HepG2 (cell line): ENCODE measurements at regions not wholly inside any gene's neighbourhood (a gene's known extent, or its start where the extent isn't known, plus 50 kb on each side); places are given as distances from the start of the nearest gene placed in this dataset.

Source experiments
- ATAC-seq: fragments of 200-7000 bp; cut with Tn5 transposase; 3 replicates; pipeline ENCODE4 v1.9.1; 2020; ENCODE audit warnings: mild to moderate bottlenecking, moderate library complexity
- BruUV-seq: library from RNA; stranded (reverse); fragments of 400-500 nt; replicated peaks from 2 replicates; lab custom pipeline; 2021; lab: Mats Ljungman, UMichigan
- CTCF ChIA-PET: fragments of 300-600 bp; formaldehyde crosslinking; extraction: SDS; loops from one replicate; lab custom pipeline; 2021; ENCODE audit warnings: low total read pairs, inconsistent platforms, low intra/inter-chr PET ratio; lab: Yijun Ruan, JAX
- POLR2A ChIA-PET: fragments of 350-600 bp; sonication (Branson Sonifier 250); formaldehyde crosslinking; loops from one replicate; lab custom pipeline; 2020; ENCODE audit warnings: antibody characterized with exemption, inconsistent platforms; lab: Yijun Ruan, JAX
- DNase-seq: peaks from one replicate; pipeline ENCODE4 v3.0.0-alpha.2; 2015; ENCODE audit warnings: low spot score
- FAIRE-seq: peaks from 3 replicates; lab custom pipeline; 2011; peaks lifted over from hg19 to GRCh38; lab: Jason Lieb, UNC
- H2AFZ ChIP-seq: one replicate; pipeline ENCODE4 v1.6.1; 2011; ENCODE audit warnings: low read length, inconsistent platforms
- H3K27ac ChIP-seq: fragments of 300-600 bp; 3 replicates; pipeline ENCODE4 v1.8.0; 2011; ENCODE audit warnings: mixed run types, mild to moderate bottlenecking, mixed read lengths, low read length, inconsistent platforms; ENCODE audit not compliant: insufficient read depth; ENCODE audit errors: extremely low read length
- H3K27me3 ChIP-seq, 2 experiments: fragments of 200-600 bp in 1 of 2; 2 replicates in 1 of 2; 3 replicates in 1 of 2; pipeline versions ENCODE4 v1.6.0 to v1.8.0; 2011; ENCODE audit warnings: low read length in 2 of 2, mild to moderate bottlenecking in 2 of 2, moderate library complexity in 2 of 2, inconsistent platforms in 1 of 2; ENCODE audit not compliant: insufficient read depth in 2 of 2, control insufficient read depth in 1 of 2
- H3K36me3 ChIP-seq, 2 experiments: fragments of 200-600 bp in 1 of 2; replicated peaks in 1 of 2; 2 replicates in 1 of 2; 3 replicates in 1 of 2; pipeline versions ENCODE4 v1.5.1 to v1.8.0; 2011; ENCODE audit warnings: low read length in 2 of 2, inconsistent platforms in 1 of 2; ENCODE audit not compliant: insufficient read depth in 2 of 2, control insufficient read depth in 1 of 2
- H3K4me1 ChIP-seq: 2 replicates; pipeline ENCODE4 v1.5.1; 2012; ENCODE audit warnings: low read length, inconsistent platforms; ENCODE audit not compliant: insufficient read depth
- H3K4me2 ChIP-seq: 2 replicates; pipeline ENCODE4 v1.6.0; 2011; ENCODE audit warnings: low read depth, low read length, inconsistent platforms
- H3K4me3 ChIP-seq, 3 experiments: fragments of 200-600 bp in 1 of 3; sonication (generic), shearing (Covaris generic) in 1 of 3; replicated peaks in 1 of 3; 2 replicates each; pipeline ENCODE4 v1.5.1; 2011 to 2016; ENCODE audit warnings: low read length in 3 of 3, inconsistent platforms in 2 of 3, low read depth in 2 of 3, mild to moderate bottlenecking in 2 of 3, control low read depth in 1 of 3, mixed read lengths in 1 of 3; ENCODE audit not compliant: insufficient read depth in 1 of 3
- H3K79me2 ChIP-seq: one replicate; pipeline ENCODE4 v1.6.1; 2011; ENCODE audit warnings: low read length, inconsistent platforms; ENCODE audit not compliant: insufficient read depth
- H3K9ac ChIP-seq: 2 replicates; pipeline ENCODE4 v1.6.0; 2011; ENCODE audit warnings: mild to moderate bottlenecking, low read depth, low read length, inconsistent platforms; ENCODE audit not compliant: insufficient read depth
- H3K9me3 ChIP-seq: 2 replicates; pipeline ENCODE4 v1.5.1; 2012; ENCODE audit warnings: mild to moderate bottlenecking, low read length
- H4K20me1 ChIP-seq: 2 replicates; pipeline ENCODE4 v1.6.0; 2011; ENCODE audit warnings: inconsistent platforms, mild to moderate bottlenecking, low read length, moderate library complexity; ENCODE audit not compliant: insufficient read depth
- JUND ChIP-seq: sonication (generic); formaldehyde crosslinking; IDR thresholded peaks from 2 replicates; pipeline ENCODE4 v1.8.0; 2022; ENCODE audit warnings: mild to moderate bottlenecking, missing genetic modification reagents
- NR2F6 ChIP-seq, 2 experiments: IDR thresholded peaks; 2 replicates each; pipeline ENCODE4 v1.6.1; 2016; ENCODE audit warnings: antibody characterized with exemption in 1 of 2, mild to moderate bottlenecking in 1 of 2
- ZBTB38 ChIP-seq: sonication (generic); formaldehyde crosslinking; IDR thresholded peaks from 2 replicates; pipeline ENCODE4 v1.5.1; 2020; ENCODE audit warnings: mild to moderate bottlenecking, missing genetic modification reagents
- ZNF205 ChIP-seq: IDR thresholded peaks from 2 replicates; pipeline ENCODE4 v1.6.1; 2018; ENCODE audit warnings: missing biosample characterization, missing genetic modification reagents
- ZNF431 ChIP-seq: sonication (generic); formaldehyde crosslinking; IDR thresholded peaks from 2 replicates; pipeline ENCODE4 v1.9.0; 2022; ENCODE audit warnings: missing genetic modification reagents, low read depth, mild to moderate bottlenecking, borderline replicate concordance
- ZNF557 ChIP-seq: sonication (generic); formaldehyde crosslinking; IDR thresholded peaks from 2 replicates; pipeline ENCODE4 v1.4.0; 2020; ENCODE audit warnings: missing genetic modification reagents
- ZNF615 ChIP-seq: sonication (generic); formaldehyde crosslinking; IDR thresholded peaks from 2 replicates; pipeline ENCODE4 v1.5.0; 2020; ENCODE audit warnings: mild to moderate bottlenecking, missing genetic modification reagents, borderline replicate concordance
- WGBS: methylation state at CpG from one replicate; pipeline ENCODE4 v1.1.6; 2017; ENCODE audit warnings: low lambda C conversion rate; 5-methylcytosine and 5-hydroxymethylcytosine counted together
- in situ Hi-C: cut with HindIII; loops from 2 replicates; pipeline ENCODE4 v1.10.0; 2017; ENCODE audit warnings: low pct_unique_long_range_greater_than_20kb; ENCODE audit not compliant: extremely low pct_ligation_motif_present
- intact Hi-C: fragments of 100-400 bp; cut with micrococcal nuclease; formaldehyde crosslinking; loops from one replicate; pipeline ENCODE4 v1.10.0; 2022; ENCODE audit not compliant: unreplicated experiment
- TF ChIP-seq, protein P1 (sequence below), 2 experiments: fragments of 450-650 bp in 1 of 2; sonication (generic) in 1 of 2; formaldehyde crosslinking in 1 of 2; IDR thresholded peaks; 2 replicates each; pipeline versions ENCODE4 v1.6.1 to v1.8.0; 2016 to 2022; ENCODE audit warnings: antibody characterized with exemption in 1 of 2, mild to moderate bottlenecking in 1 of 2, missing genetic modification reagents in 1 of 2
- TF ChIP-seq, protein P2 (sequence below), 2 experiments: sonication (generic) in 1 of 2; formaldehyde crosslinking in 1 of 2; IDR thresholded peaks; 2 replicates each; pipeline versions ENCODE4 v1.5.1 to v1.6.1; 2011 to 2020; ENCODE audit warnings: borderline replicate concordance in 1 of 2, low read depth in 1 of 2, low read length in 1 of 2, mild to moderate bottlenecking in 1 of 2, missing genetic modification reagents in 1 of 2, moderate library complexity in 1 of 2
- TF ChIP-seq, protein P3 (sequence below): sonication (generic); formaldehyde crosslinking; conservative IDR thresholded peaks from 2 replicates; pipeline ENCODE4 v1.4.0; 2020; ENCODE audit warnings: missing genetic modification reagents

DNA sequence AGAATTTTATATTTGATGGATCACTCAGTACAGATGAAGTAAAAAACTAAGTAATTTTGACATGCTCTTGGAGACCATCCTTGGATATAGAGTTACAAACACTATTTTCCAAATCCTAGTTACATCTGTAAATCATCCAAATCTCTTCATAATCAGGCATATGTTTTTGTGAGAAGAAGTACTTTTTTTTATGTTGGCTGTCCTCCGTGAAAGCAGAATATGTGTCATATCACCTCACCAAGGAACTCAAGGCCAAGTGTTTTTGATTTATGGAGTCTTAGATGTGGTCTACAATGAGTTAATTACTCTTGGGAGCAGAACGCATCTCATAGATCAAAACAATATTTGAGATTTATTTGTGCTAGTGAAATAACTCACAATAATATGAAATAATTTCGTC is 416.5 kb upstream of the TGFBR2 start:
- H3K9me3 ChIP-seq, result no peaks in the 10 kb centered on the region
- BruUV-seq, result no TSS peak
- no peaks in the 10 kb centered on the region for H3K79me2 ChIP-seq
- in situ Hi-C loops, result loop anchor here (10.0 kb wide), 2 partner anchors 145 to 565 kb away; no protein-coding TSS in a partner anchor
- H3K27ac ChIP-seq, result no peak overlapping the region
- POLR2A ChIA-PET, result no interaction called here
- H3K4me3 ChIP-seq, result no peak overlapping the region
- no peak for TF ChIP-seq ZNF205 (CRISPR knock-in tag)
- TF ChIP-seq, protein P1, sequence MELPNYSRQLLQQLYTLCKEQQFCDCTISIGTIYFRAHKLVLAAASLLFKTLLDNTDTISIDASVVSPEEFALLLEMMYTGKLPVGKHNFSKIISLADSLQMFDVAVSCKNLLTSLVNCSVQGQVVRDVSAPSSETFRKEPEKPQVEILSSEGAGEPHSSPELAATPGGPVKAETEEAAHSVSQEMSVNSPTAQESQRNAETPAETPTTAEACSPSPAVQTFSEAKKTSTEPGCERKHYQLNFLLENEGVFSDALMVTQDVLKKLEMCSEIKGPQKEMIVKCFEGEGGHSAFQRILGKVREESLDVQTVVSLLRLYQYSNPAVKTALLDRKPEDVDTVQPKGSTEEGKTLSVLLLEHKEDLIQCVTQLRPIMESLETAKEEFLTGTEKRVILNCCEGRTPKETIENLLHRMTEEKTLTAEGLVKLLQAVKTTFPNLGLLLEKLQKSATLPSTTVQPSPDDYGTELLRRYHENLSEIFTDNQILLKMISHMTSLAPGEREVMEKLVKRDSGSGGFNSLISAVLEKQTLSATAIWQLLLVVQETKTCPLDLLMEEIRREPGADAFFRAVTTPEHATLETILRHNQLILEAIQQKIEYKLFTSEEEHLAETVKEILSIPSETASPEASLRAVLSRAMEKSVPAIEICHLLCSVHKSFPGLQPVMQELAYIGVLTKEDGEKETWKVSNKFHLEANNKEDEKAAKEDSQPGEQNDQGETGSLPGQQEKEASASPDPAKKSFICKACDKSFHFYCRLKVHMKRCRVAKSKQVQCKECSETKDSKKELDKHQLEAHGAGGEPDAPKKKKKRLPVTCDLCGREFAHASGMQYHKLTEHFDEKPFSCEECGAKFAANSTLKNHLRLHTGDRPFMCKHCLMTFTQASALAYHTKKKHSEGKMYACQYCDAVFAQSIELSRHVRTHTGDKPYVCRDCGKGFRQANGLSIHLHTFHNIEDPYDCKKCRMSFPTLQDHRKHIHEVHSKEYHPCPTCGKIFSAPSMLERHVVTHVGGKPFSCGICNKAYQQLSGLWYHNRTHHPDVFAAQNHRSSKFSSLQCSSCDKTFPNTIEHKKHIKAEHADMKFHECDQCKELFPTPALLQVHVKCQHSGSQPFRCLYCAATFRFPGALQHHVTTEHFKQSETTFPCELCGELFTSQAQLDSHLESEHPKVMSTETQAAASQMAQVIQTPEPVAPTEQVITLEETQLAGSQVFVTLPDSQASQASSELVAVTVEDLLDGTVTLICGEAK (IDR thresholded peaks at IDR 0.05), result no peak
- TF ChIP-seq, protein P1 (CRISPR knock-in tag; IDR thresholded peaks at IDR 0.05), result no peak
- TF ChIP-seq, protein P2, sequence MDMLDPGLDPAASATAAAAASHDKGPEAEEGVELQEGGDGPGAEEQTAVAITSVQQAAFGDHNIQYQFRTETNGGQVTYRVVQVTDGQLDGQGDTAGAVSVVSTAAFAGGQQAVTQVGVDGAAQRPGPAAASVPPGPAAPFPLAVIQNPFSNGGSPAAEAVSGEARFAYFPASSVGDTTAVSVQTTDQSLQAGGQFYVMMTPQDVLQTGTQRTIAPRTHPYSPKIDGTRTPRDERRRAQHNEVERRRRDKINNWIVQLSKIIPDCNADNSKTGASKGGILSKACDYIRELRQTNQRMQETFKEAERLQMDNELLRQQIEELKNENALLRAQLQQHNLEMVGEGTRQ (IDR thresholded peaks at IDR 0.05; ENCODE audit: low read depth, low read length), result no peak
- TF ChIP-seq, protein P2 (CRISPR knock-in tag; IDR thresholded peaks at IDR 0.05; ENCODE audit: borderline replicate concordance), result no peak
- no peak for TF ChIP-seq ZNF615 (CRISPR knock-in tag)
- TF ChIP-seq ZNF557, result no peak
- no peak for TF ChIP-seq ZNF431 (CRISPR knock-in tag)
- TF ChIP-seq JUND, result no peak
- TF ChIP-seq, protein P3, sequence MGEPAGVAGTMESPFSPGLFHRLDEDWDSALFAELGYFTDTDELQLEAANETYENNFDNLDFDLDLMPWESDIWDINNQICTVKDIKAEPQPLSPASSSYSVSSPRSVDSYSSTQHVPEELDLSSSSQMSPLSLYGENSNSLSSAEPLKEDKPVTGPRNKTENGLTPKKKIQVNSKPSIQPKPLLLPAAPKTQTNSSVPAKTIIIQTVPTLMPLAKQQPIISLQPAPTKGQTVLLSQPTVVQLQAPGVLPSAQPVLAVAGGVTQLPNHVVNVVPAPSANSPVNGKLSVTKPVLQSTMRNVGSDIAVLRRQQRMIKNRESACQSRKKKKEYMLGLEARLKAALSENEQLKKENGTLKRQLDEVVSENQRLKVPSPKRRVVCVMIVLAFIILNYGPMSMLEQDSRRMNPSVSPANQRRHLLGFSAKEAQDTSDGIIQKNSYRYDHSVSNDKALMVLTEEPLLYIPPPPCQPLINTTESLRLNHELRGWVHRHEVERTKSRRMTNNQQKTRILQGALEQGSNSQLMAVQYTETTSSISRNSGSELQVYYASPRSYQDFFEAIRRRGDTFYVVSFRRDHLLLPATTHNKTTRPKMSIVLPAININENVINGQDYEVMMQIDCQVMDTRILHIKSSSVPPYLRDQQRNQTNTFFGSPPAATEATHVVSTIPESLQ (CRISPR knock-in tag), result no peak
- no peak for TF ChIP-seq NR2F6 (IDR thresholded peaks at IDR 0.05)
- no peak for TF ChIP-seq NR2F6 (CRISPR knock-in tag; IDR thresholded peaks at IDR 0.05)
- no peak for TF ChIP-seq ZBTB38 (CRISPR knock-in tag)
- H2AFZ ChIP-seq, result no peak overlapping the region
- H4K20me1 ChIP-seq, result no peaks in the 10 kb centered on the region
- CTCF ChIA-PET, result no interaction called here
- DNase-seq (no peak), FAIRE-seq (no peak), ATAC-seq (no peak)
- no peaks in the 10 kb centered on the region; a peak in 1 of 5 replicates for H3K27me3 ChIP-seq
- H3K9ac ChIP-seq, result no peak overlapping the region
- intact Hi-C loops, result loop anchor here (10.0 kb wide), 1 partner anchor 175 kb away; no protein-coding TSS in a partner anchor
- no peaks in the 10 kb centered on the region for H3K36me3 ChIP-seq
- WGBS, result 74% methylated on average over 3 of the region's 3 CpGs
- H3K4me2 ChIP-seq, result no peak overlapping the region
- H3K4me1 ChIP-seq, result peaks cover 15% of the 10 kb centered on the region
